ENCODE measurements at regions not wholly inside any gene's neighbourhood (a gene's known extent, or its start where the extent isn't known, plus 50 kb on each side); places are given as distances from the start of the nearest gene placed in this dataset.

DNA sequence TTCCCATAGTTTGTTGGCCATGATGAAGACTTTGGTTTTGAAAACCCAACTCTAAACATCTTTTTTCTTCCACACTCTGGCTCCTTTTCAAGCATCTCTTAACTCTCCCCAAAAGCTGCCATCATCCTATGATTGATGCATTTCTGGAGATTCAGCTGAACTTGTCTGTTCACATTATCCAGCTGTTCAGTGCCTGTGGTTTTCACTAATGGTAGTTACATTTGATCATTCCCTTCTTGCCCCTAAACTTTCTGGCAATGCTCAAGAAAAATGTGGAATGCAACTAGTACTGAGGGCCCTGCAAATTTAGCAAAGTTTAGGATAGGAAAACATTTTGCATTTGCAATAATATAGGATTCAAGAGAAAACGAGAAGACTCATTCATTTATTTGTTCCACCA, 267.5 kb downstream of the ENC1 start:
- POLR2A ChIA-PET: no interaction called here

GRCh38 chr5:74372502-74373064, 267.9 kb downstream of the ENC1 start:
- intact Hi-C loops (cut with micrococcal nuclease; ENCODE audit: unreplicated experiment): no loop called here
- H3K27me3 Mint-ChIP-seq (ENCODE audit: insufficient read depth, unreplicated experiment): no peaks in the 10 kb centered on the region

More for the DNA sequence above, 267.5 kb downstream of the ENC1 start:
- no peaks in the 10 kb centered on the region for H3K36me3 ChIP-seq (ENCODE audit: control insufficient read depth, insufficient read depth, low read length)
- DNase-seq: no peak
- Mint-ChIP-seq H3K27me3 (ENCODE audit: insufficient read depth, unreplicated experiment) (no peaks in the 10 kb centered on the region), H3K4me3 (ENCODE audit: unreplicated experiment) (no peak overlapping the region), H3K9me3 (ENCODE audit: unreplicated experiment) (peaks cover 10% of the 10 kb centered on the region), H3K27ac (ENCODE audit: unreplicated experiment) (no peak overlapping the region), H3K36me3 (ENCODE audit: insufficient read depth, unreplicated experiment) (no peaks in the 10 kb centered on the region), H3K4me1 (ENCODE audit: low read depth, unreplicated experiment) (peaks cover 20% of the 10 kb centered on the region)
- H3K4me3 ChIP-seq (ENCODE audit: low read depth, low read length): no peak overlapping the region
- H3K27me3 ChIP-seq (replicated peaks; ENCODE audit: control insufficient read depth, insufficient read depth, low read length): no peaks in the 10 kb centered on the region
- intact Hi-C loops (cut with micrococcal nuclease; ENCODE audit: unreplicated experiment): no loop called here
- CTCF ChIA-PET: no interaction called here
- BruUV-seq (replicated peaks): no TSS peak
- H3K9me3 ChIP-seq: peaks cover 3% of the 10 kb centered on the region; the same call in 1 of the 2 replicates
- TF ChIP-seq, protein P1, sequence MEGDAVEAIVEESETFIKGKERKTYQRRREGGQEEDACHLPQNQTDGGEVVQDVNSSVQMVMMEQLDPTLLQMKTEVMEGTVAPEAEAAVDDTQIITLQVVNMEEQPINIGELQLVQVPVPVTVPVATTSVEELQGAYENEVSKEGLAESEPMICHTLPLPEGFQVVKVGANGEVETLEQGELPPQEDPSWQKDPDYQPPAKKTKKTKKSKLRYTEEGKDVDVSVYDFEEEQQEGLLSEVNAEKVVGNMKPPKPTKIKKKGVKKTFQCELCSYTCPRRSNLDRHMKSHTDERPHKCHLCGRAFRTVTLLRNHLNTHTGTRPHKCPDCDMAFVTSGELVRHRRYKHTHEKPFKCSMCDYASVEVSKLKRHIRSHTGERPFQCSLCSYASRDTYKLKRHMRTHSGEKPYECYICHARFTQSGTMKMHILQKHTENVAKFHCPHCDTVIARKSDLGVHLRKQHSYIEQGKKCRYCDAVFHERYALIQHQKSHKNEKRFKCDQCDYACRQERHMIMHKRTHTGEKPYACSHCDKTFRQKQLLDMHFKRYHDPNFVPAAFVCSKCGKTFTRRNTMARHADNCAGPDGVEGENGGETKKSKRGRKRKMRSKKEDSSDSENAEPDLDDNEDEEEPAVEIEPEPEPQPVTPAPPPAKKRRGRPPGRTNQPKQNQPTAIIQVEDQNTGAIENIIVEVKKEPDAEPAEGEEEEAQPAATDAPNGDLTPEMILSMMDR (IDR thresholded peaks at IDR 0.05; ENCODE audit: insufficient read depth in 1 of 2, low read depth in 1 of 2, low read length in 1 of 2, severe bottlenecking in 1 of 2, unreplicated experiment in 1 of 2): no peak
- peaks cover 32% of the 10 kb centered on the region for H3K4me1 ChIP-seq

DNA sequence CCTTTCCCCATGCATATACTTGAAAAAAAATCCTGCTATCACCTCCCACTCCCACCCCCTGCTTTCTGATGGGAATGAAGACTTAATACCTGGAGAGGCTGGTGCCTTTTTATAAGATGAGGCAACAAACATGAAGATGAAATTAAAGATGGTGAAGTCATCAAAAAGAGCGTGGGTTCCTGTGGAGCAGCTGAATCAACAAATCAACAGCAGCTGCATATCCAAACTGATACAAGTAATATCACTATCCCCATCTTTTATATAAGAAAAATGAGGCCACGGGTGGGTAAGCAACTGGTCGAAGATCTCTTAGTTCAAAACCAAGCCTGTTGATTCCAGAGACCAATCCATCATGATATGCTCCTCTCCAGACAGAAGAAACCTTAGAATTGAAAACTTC, 268.5 kb downstream of the ENC1 start:
- Mint-ChIP-seq H3K4me3 (ENCODE audit: unreplicated experiment) (no peak overlapping the region), H3K9me3 (ENCODE audit: unreplicated experiment) (peaks cover 10% of the 10 kb centered on the region), H3K27ac (ENCODE audit: unreplicated experiment) (no peak overlapping the region), H3K4me1 (ENCODE audit: low read depth, unreplicated experiment) (peaks cover 23% of the 10 kb centered on the region), H3K36me3 (ENCODE audit: insufficient read depth, unreplicated experiment) (no peaks in the 10 kb centered on the region), H3K27me3 (ENCODE audit: insufficient read depth, unreplicated experiment) (no peaks in the 10 kb centered on the region)
- Histone ChIP-seq H3K27me3 (replicated peaks; ENCODE audit: control insufficient read depth, insufficient read depth, low read length) (no peaks in the 10 kb centered on the region), H3K4me1 (peaks cover 32% of the 10 kb centered on the region), H3K36me3 (ENCODE audit: control insufficient read depth, insufficient read depth, low read length) (no peaks in the 10 kb centered on the region), H3K4me3 (ENCODE audit: low read depth, low read length) (no peak overlapping the region), H3K9me3 (peaks cover 1% of the 10 kb centered on the region; the same call in 1 of the 2 replicates)
- DNase-seq: no peak
- TF ChIP-seq, protein P1 (IDR thresholded peaks at IDR 0.05; ENCODE audit: insufficient read depth in 1 of 2, low read depth in 1 of 2, low read length in 1 of 2, severe bottlenecking in 1 of 2, unreplicated experiment in 1 of 2): no peak
- POLR2A ChIA-PET: no interaction called here
- no TSS peak for BruUV-seq (replicated peaks)
- CTCF ChIA-PET: no interaction called here
- intact Hi-C loops (cut with micrococcal nuclease; ENCODE audit: unreplicated experiment): no loop called here

More at GRCh38 chr5:74372502-74373064, 267.9 kb downstream of the ENC1 start:
- ChIA-PET CTCF (no interaction called here), POLR2A (no interaction called here)
- Mint-ChIP-seq H3K4me3 (ENCODE audit: unreplicated experiment) (no peak overlapping the region), H3K9me3 (ENCODE audit: unreplicated experiment) (peaks cover 10% of the 10 kb centered on the region), H3K27ac (ENCODE audit: unreplicated experiment) (no peak overlapping the region), H3K36me3 (ENCODE audit: insufficient read depth, unreplicated experiment) (no peaks in the 10 kb centered on the region), H3K4me1 (ENCODE audit: low read depth, unreplicated experiment) (peaks cover 23% of the 10 kb centered on the region)
- TF ChIP-seq, protein P1 (IDR thresholded peaks at IDR 0.05; ENCODE audit: insufficient read depth in 1 of 2, low read depth in 1 of 2, low read length in 1 of 2, severe bottlenecking in 1 of 2, unreplicated experiment in 1 of 2): no peak
- peaks cover 3% of the 10 kb centered on the region; the same call in 1 of the 2 replicates for H3K9me3 ChIP-seq
- H3K36me3 ChIP-seq (ENCODE audit: control insufficient read depth, insufficient read depth, low read length): no peaks in the 10 kb centered on the region
- H3K4me1 ChIP-seq: peaks cover 32% of the 10 kb centered on the region
- DNase-seq: no peak
- H3K27me3 ChIP-seq (replicated peaks; ENCODE audit: control insufficient read depth, insufficient read depth, low read length): no peaks in the 10 kb centered on the region
- no peak overlapping the region for H3K4me3 ChIP-seq (ENCODE audit: low read depth, low read length)
- BruUV-seq (replicated peaks): no TSS peak
